Astrocyte (in vitro differentiated cells and primary cell): ENCODE measurements at regions not wholly inside any gene's neighbourhood (a gene's known extent, or its start where the extent isn't known, plus 50 kb on each side); places are given as distances from the start of the nearest gene placed in this dataset.

Source experiments
- EZH2 ChIP-seq: IDR thresholded peaks from 2 replicates; pipeline ENCODE4 v1.6.1; 2012; ENCODE audit warnings: mild to moderate bottlenecking, low read length, inconsistent platforms; ENCODE audit not compliant: insufficient read depth
- TF ChIP-seq, protein P1 (sequence below): IDR thresholded peaks from 2 replicates; pipeline ENCODE4 v1.5.1; 2011; ENCODE audit warnings: low read depth, mild to moderate bottlenecking, inconsistent platforms, low read length, moderate library complexity; ENCODE audit not compliant: insufficient read depth

DNA sequence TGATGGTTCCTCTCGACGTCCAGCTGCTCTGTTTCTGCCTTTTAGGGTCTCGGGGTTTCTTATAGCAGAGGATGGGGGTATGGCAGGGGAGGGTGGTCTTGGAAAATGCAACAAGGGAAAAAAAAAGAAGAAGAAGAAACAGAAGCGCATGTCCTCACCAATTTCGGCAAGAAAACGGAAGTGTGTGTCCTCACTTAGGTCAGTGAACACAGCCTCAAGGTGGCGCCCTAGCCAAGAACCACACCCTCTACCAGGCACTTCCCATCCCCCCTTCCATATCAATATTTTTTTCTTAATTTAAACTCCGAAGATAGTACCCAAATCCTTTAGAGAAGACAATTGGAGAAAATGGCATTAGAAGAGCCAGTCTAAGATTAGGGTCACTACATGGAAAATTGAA lies 1096.1 kb upstream of the TSPY4 start:
- TF ChIP-seq, protein P1, sequence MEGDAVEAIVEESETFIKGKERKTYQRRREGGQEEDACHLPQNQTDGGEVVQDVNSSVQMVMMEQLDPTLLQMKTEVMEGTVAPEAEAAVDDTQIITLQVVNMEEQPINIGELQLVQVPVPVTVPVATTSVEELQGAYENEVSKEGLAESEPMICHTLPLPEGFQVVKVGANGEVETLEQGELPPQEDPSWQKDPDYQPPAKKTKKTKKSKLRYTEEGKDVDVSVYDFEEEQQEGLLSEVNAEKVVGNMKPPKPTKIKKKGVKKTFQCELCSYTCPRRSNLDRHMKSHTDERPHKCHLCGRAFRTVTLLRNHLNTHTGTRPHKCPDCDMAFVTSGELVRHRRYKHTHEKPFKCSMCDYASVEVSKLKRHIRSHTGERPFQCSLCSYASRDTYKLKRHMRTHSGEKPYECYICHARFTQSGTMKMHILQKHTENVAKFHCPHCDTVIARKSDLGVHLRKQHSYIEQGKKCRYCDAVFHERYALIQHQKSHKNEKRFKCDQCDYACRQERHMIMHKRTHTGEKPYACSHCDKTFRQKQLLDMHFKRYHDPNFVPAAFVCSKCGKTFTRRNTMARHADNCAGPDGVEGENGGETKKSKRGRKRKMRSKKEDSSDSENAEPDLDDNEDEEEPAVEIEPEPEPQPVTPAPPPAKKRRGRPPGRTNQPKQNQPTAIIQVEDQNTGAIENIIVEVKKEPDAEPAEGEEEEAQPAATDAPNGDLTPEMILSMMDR, result no peak
- TF ChIP-seq EZH2, result no peak
